ENCODE measurements at regions not wholly inside any gene's neighbourhood (a gene's known extent, or its start where the extent isn't known, plus 50 kb on each side); places are given as distances from the start of the nearest gene placed in this dataset.
A peak's percentile ranks its signal among the peaks of the same experiment; 100 is the strongest.

GRCh38 chr2:104402825-104403224, 451.1 kb upstream of the POU3F3 start:
- TF ChIP-seq JUND (IDR thresholded peaks at IDR 0.05; ENCODE audit: low read depth) = no peak
- in situ Hi-C loops (cut with HindIII; ENCODE audit: low pct_unique_long_range_greater_than_20kb, low sequenced_read_pairs) = no loop called here
- DNase-seq (ENCODE audit: low read depth in 1 of 2, low spot score in 1 of 2) = no peak

- in situ Hi-C loops (cut with HindIII; ENCODE audit: low pct_unique_long_range_greater_than_20kb, low sequenced_read_pairs) = no loop called here
- no peak for TF ChIP-seq JUND (IDR thresholded peaks at IDR 0.05; ENCODE audit: low read depth)
- no peak for DNase-seq (ENCODE audit: low read depth in 1 of 2, low spot score in 1 of 2)
Observed at GRCh38 chr2:104404526-104404925, 449.4 kb upstream of the POU3F3 start.

DNA sequence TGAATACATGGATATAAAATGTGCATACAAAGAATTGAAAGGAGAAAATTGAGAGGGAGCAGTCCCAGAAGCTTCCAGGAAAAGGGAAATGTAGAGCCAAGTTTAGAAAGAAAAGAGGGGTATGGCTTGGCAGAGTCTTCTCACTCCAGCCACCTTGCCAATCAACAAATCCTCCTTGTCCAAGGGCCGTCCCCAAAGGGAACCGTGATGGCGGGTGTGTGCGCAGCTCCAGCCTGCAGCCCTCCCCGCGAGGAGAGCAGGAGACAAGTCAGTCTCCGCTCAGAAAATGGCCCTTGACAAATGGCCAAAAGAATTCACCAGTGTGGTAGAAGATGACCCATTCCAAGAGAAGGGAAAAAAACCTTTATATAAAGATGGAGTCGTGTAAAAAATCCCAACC, 448.3 kb upstream of the POU3F3 start:
- DNase-seq (ENCODE audit: low read depth in 1 of 2, low spot score in 1 of 2) = no peak
- in situ Hi-C loops (cut with HindIII; ENCODE audit: low pct_unique_long_range_greater_than_20kb, low sequenced_read_pairs) = no loop called here
- no peak for TF ChIP-seq JUND (IDR thresholded peaks at IDR 0.05; ENCODE audit: low read depth)

GRCh38 chr2:104406261-104406726, 447.6 kb upstream of the POU3F3 start:
- in situ Hi-C loops (cut with HindIII; ENCODE audit: low pct_unique_long_range_greater_than_20kb, low sequenced_read_pairs) = no loop called here
- no peak for DNase-seq (ENCODE audit: low read depth in 1 of 2, low spot score in 1 of 2)
- TF ChIP-seq JUND (IDR thresholded peaks at IDR 0.05; ENCODE audit: low read depth) = no peak

GRCh38 chr2:104407641-104408040, 446.3 kb upstream of the POU3F3 start:
- in situ Hi-C loops (cut with HindIII; ENCODE audit: low pct_unique_long_range_greater_than_20kb, low sequenced_read_pairs) = no loop called here
- no peak for TF ChIP-seq JUND (IDR thresholded peaks at IDR 0.05; ENCODE audit: low read depth)
- no peak for DNase-seq (ENCODE audit: low read depth in 1 of 2, low spot score in 1 of 2)

GRCh38 chr2:104408266-104408665, 445.6 kb upstream of the POU3F3 start:
- no peak for DNase-seq (ENCODE audit: low read depth in 1 of 2, low spot score in 1 of 2)
- in situ Hi-C loops (cut with HindIII; ENCODE audit: low pct_unique_long_range_greater_than_20kb, low sequenced_read_pairs) = no loop called here
- TF ChIP-seq JUND (IDR thresholded peaks at IDR 0.05; ENCODE audit: low read depth) = no peak

- no peak for TF ChIP-seq JUND (IDR thresholded peaks at IDR 0.05; ENCODE audit: low read depth)
- no peak for DNase-seq (ENCODE audit: low read depth in 1 of 2, low spot score in 1 of 2)
- in situ Hi-C loops (cut with HindIII; ENCODE audit: low pct_unique_long_range_greater_than_20kb, low sequenced_read_pairs) = no loop called here
Observed at GRCh38 chr2:104410136-104410535, 443.8 kb upstream of the POU3F3 start.

DNA sequence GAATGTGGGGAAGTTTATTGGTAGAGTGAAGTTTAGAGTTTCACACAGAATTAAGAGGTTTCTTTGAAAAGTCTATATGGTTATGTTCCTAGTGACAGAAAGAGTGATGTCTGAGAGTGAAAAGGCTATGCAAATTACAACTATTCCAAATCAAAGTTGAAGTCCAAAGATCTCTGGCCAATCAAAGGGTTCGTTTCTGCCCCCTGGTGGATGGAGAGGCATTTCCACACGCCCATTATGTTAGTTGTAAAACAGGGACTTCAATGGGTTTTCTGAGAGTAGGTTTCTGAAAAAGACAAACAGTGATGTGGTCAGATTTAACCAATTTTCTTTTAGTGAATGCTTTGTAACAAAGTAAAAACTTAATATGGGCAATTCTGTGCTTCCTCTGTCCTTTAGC, 441.5 kb upstream of the POU3F3 start:
- DNase-seq (ENCODE audit: low read depth in 1 of 2, low spot score in 1 of 2) = peak in 1 of 2 experiments; percentile 60
- no peak for TF ChIP-seq JUND (IDR thresholded peaks at IDR 0.05; ENCODE audit: low read depth)
- in situ Hi-C loops (cut with HindIII; ENCODE audit: low pct_unique_long_range_greater_than_20kb, low sequenced_read_pairs) = no loop called here

DNA sequence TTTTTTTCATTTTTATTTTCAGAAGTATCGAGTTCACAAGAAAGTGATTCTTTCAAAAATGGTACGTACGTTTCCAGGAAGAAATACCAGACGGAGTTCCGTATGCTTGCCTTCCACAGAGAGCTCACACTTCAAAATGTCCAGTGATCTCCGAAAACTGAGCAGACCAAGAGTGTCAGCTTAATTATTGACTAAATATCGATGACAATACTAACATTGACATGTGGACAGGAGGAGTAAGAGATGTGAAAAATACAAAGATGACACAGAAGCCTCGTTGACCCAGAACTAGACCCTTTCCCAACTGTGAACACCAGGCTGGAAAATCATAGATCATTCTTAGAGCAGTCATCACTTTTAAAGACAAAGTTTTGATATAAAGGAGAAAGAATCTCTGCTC, 440.0 kb upstream of the POU3F3 start:
- TF ChIP-seq JUND (IDR thresholded peaks at IDR 0.05; ENCODE audit: low read depth) = no peak

DNA sequence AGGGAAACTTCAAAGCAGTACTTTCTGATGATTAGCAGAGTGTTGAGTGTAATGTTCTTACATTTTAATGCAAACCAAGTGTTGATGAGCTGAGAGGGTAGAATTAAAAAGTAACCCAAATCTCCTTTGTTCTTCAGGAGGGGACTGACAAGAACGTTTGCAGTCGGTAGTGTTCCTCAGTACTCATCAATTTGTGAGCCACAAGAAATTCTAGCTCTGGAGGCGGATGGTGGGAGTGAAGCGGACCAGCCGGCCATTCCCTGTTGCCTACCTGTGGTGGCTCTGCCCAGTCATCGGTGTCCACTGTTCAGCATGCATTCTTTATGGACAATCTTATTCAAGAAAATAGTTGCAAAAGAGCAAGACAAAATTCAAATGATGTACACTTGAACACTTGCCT, 438.6 kb upstream of the POU3F3 start:
- in situ Hi-C loops (cut with HindIII; ENCODE audit: low pct_unique_long_range_greater_than_20kb, low sequenced_read_pairs) = no loop called here
- TF ChIP-seq JUND (IDR thresholded peaks at IDR 0.05; ENCODE audit: low read depth) = no peak
- no peak for DNase-seq (ENCODE audit: low read depth in 1 of 2, low spot score in 1 of 2)

More for the DNA sequence above, 440.0 kb upstream of the POU3F3 start:
- in situ Hi-C loops (cut with HindIII; ENCODE audit: low pct_unique_long_range_greater_than_20kb, low sequenced_read_pairs) = no loop called here
- no peak for DNase-seq (ENCODE audit: low read depth in 1 of 2, low spot score in 1 of 2)

DNA sequence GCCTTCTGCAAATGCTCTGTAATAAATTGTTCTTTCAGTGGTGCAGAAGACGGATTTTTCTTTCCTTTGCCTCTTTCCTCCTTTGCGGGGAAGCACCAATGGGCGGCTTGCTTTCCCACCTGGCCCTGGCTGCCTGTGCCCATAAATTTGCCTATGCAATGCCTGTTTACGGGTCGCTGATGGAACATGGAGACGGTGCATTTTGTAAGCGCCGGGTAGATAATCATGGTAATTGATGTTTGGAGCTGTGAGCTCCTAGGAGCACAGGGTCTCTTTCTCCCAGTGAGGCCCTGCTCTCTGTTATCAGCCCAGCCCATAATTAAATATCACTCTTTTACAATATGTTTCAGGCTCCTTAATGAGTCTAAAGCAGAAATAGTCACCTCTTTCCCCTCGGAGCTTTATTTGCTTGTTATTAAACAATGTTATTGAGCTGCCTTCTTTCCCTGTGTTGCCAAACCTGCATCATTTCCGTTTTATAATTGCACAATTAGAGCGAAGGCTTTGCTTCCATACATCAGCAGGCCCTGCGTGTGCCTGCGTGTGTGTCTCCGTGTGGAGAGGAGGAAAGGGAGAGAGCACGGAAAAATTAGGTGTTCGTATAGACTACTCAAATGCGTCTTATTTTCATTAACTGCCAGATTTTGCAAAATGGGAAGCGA, 437.4 kb upstream of the POU3F3 start:
- no peak for DNase-seq (ENCODE audit: low read depth in 1 of 2, low spot score in 1 of 2)
- in situ Hi-C loops (cut with HindIII; ENCODE audit: low pct_unique_long_range_greater_than_20kb, low sequenced_read_pairs) = no loop called here
- TF ChIP-seq JUND (IDR thresholded peaks at IDR 0.05; ENCODE audit: low read depth) = no peak

- in situ Hi-C loops (cut with HindIII; ENCODE audit: low pct_unique_long_range_greater_than_20kb, low sequenced_read_pairs) = no loop called here
- TF ChIP-seq JUND (IDR thresholded peaks at IDR 0.05; ENCODE audit: low read depth) = no peak
- no peak for DNase-seq (ENCODE audit: low read depth in 1 of 2, low spot score in 1 of 2)
Observed at GRCh38 chr2:104420420-104420819, 433.5 kb upstream of the POU3F3 start.

DNA sequence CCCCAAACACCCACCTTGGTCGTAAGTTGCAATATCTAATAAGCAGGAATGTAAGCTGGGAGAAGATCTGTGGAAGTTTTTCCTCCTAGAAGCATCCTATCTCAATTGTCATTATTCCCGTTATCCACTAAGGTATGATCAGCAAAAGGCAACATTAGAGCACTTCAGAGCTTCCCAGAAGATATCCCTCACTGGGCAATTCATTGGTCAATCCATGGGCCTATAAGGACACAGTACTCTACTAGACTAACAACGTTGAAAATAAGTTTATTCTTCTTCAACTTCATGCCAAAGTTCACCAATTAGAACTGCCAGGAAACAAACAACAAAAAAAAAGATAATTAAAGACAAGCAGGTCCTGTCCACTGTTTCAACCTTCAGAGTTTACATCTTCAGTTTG, 433.0 kb upstream of the POU3F3 start:
- no peak for DNase-seq (ENCODE audit: low read depth in 1 of 2, low spot score in 1 of 2)
- in situ Hi-C loops (cut with HindIII; ENCODE audit: low pct_unique_long_range_greater_than_20kb, low sequenced_read_pairs) = no loop called here
- no peak for TF ChIP-seq JUND (IDR thresholded peaks at IDR 0.05; ENCODE audit: low read depth)
